HG03097 (cell line): ENCODE measurements at regions not wholly inside any gene's neighbourhood (a gene's known extent, or its start where the extent isn't known, plus 50 kb on each side); places are given as distances from the start of the nearest gene placed in this dataset.
"Not testable (repeated sequence)": the region's sequence is repeated elsewhere in the genome, so short reads cannot be mapped to it uniquely, and the experiment has no call there.

Experiments used
- ATAC-seq: cut with Tn5 transposase; IDR thresholded peaks from one replicate; pipeline ENCODE4 v1.9.1; 2021; ENCODE audit not compliant: unreplicated experiment, low FRiP score

DNA sequence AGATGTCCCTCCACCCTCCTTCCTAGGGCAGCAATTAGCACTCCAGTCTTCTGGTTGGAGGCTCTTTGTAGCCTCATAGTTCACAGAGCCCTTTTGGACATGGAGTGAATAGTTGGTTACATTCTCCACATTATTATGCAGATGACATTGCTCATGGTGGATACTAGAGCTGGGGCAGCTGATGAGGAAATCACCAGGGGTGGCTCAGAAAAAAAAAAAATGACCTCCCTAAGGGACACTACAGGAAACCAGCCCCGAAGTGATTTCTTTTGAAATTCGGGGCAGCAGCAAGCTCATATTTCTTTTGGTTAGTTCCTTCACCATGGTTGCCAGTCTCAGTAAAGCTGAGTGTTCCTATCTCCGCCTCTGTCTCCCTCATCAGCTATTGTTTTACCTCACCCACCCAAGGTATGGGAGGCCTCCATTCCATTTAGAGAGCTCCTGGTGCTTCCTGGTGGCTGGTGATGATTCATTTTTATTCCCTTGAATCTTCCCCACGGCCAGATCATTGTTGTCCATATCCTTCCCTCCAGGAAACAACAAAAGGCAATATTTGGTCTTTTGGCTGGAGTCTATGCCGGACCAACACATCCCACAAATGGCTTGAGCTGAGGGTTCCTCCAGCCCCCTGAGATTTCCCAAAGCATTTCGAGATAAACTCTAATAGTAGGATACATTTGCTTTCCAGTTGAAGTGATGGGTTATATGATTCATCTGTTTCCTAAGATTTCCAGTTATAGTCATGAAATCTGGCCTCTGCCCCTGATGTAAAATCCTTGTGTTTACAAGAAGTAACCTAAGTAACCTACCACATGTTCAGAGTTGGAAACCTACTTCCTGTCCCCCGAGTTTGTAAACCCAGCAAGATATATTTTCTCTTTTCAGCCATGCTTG is 56.2 kb upstream of the NID2 start:
- ATAC-seq = no peak

DNA sequence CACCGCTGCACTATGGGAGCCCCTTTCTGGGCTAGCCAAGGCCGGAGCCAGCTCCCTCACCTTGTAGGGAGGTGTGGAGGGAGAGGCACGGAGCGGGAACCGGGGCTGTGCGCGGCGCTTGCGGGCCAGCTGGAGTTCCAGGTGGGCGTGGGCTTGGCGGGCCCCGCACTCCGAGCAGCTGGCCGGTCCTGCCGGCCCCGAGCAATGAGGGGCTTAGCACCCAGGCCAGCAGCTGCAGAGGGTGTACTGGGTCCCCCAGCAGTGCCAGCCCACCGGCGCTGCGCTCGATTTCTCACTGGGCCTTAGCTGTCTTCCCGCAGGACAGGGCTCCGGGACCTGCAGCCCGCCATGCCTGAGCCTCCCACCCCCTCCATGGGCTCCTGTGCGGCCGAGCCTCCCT is 53.3 kb upstream of the NID2 start:
- not testable (repeated sequence) for ATAC-seq

DNA sequence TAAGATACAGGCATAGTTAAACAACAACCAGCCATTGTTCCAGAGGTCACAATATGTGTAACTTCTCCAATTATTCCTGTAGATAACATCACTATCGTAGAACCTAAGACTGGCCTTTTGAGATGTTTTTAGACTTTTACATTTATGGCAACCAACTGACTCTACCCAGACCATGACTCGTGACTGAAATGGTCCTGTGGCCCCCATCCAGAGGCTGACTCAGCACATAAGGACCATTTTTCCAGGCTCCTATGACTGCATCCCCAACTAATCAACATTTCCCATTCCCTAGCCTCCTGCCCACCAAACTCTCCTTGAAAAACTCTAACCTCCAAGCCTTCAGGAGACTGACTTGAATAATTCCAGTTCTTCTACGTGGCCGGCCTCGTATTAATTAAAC is 52.6 kb upstream of the NID2 start:
- no peak for ATAC-seq

DNA sequence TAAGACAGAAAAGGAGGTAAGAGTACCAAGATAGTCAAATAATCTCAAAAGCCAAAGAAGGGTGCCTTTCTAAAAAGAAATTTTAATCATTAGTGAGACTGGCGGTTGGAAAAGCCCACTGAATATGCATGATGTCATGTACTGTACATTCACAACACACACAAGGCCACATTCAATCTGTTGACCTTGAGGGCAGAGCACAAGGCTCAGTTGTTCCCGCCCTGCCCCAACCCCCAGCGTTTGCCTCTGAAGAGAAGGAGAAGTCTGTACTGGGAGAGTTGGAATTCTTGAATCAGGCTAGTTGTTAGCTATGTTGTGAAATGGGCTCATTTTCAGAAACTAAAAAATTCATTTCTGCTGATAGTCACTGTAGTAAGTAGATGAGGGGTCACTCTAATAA is 50.2 kb upstream of the NID2 start:
- ATAC-seq = no peak
